PC-9 (cell line): ENCODE measurements at regions not wholly inside any gene's neighbourhood (a gene's known extent, or its start where the extent isn't known, plus 50 kb on each side); places are given as distances from the start of the nearest gene placed in this dataset.

Experiments used
- BruUV-seq: library from RNA; stranded (reverse); fragments of 400-500 nt; replicated peaks from 2 replicates; lab custom pipeline; 2021; lab: Mats Ljungman, UMichigan
- CTCF ChIA-PET: fragments of 300-600 bp; sonication (Branson Sonifier 250); formaldehyde crosslinking; loops from one replicate; lab custom pipeline; 2022; ENCODE audit warnings: antibody characterized with exemption; lab: Charles Lee
- POLR2A ChIA-PET: fragments of 300-600 bp; sonication (Branson Sonifier 250); formaldehyde crosslinking; loops from one replicate; lab custom pipeline; 2022; ENCODE audit warnings: antibody characterized with exemption; ENCODE audit not compliant: unreplicated experiment; lab: Charles Lee
- DNase-seq, 2 experiments: peaks; one replicate each; pipeline versions ENCODE4 v3.0.0 to v3.0.0-alpha.2; 2015 to 2022; ENCODE audit warnings: mixed read lengths in 1 of 2
- H2AFZ ChIP-seq: fragments of 200-600 bp; sonication (generic); 2 replicates; pipeline ENCODE4 v1.8.1; 2017; ENCODE audit warnings: antibody characterized with exemption
- H3F3A ChIP-seq: fragments of 200-600 bp; sonication (generic); 2 replicates; pipeline ENCODE4 v1.8.1; 2017; ENCODE audit warnings: antibody characterized with exemption, mild to moderate bottlenecking, low read depth; ENCODE audit not compliant: insufficient read depth
- H3K27ac ChIP-seq: fragments of 200-600 bp; sonication (generic); 2 replicates; pipeline ENCODE4 v1.6.1; 2016; ENCODE audit warnings: mixed run types
- H3K27me3 ChIP-seq: fragments of 200-600 bp; sonication (generic); 2 replicates; pipeline ENCODE4 v1.6.1; 2016; ENCODE audit warnings: low read depth, mixed run types; ENCODE audit not compliant: insufficient read depth
- H3K36me3 ChIP-seq: fragments of 200-600 bp; sonication (generic); 2 replicates; pipeline ENCODE4 v1.6.1; 2016; ENCODE audit warnings: low read depth, mixed run types
- H3K4me1 ChIP-seq: fragments of 200-600 bp; sonication (generic); replicated peaks from 2 replicates; pipeline ENCODE4 v1.6.1; 2016; ENCODE audit warnings: mixed run types; ENCODE audit not compliant: insufficient read depth
- H3K4me2 ChIP-seq: fragments of 200-600 bp; sonication (generic); 2 replicates; pipeline ENCODE4 v1.6.1; 2017; ENCODE audit warnings: mixed run types
- H3K4me3 ChIP-seq: fragments of 200-600 bp; sonication (generic); 2 replicates; pipeline ENCODE4 v1.6.1; 2016; ENCODE audit warnings: mixed run types
- H3K79me2 ChIP-seq: fragments of 200-600 bp; sonication (generic); 2 replicates; pipeline ENCODE4 v1.6.1; 2017; ENCODE audit warnings: low read depth, mixed run types
- H3K9me2 ChIP-seq: fragments of 200-600 bp; sonication (generic); 2 replicates; pipeline ENCODE4 v1.8.1; 2017; ENCODE audit warnings: mild to moderate bottlenecking; ENCODE audit not compliant: insufficient read depth
- H3K9me3 ChIP-seq: fragments of 200-600 bp; sonication (generic); 2 replicates; pipeline ENCODE4 v1.8.1; 2016; ENCODE audit warnings: low read depth; ENCODE audit not compliant: insufficient read depth
- H4K20me1 ChIP-seq: fragments of 200-600 bp; sonication (generic); 2 replicates; pipeline ENCODE4 v1.8.1; 2017; ENCODE audit not compliant: insufficient read depth
- EZH2 ChIP-seq: fragments of 200-600 bp; sonication (generic); IDR thresholded peaks from 2 replicates; pipeline ENCODE4 v1.8.0; 2017; ENCODE audit warnings: antibody characterized with exemption, low read depth
- intact Hi-C: fragments of 100-400 bp; cut with micrococcal nuclease; formaldehyde crosslinking; loops from one replicate; pipeline ENCODE4 v1.10.0; 2022; ENCODE audit not compliant: unreplicated experiment
- TF ChIP-seq, protein P1 (sequence below): fragments of 200-600 bp; sonication (generic); conservative IDR thresholded peaks from 2 replicates; pipeline ENCODE4 v1.6.1; 2017; ENCODE audit warnings: mixed run types, antibody characterized with exemption, mild to moderate bottlenecking, moderate library complexity

GRCh38 chr11:29669310-29669709 lies 347.5 kb downstream of the KCNA4 start:
- no peak for DNase-seq
- no peaks in the 10 kb centered on the region for H3K9me3 ChIP-seq
- no peak overlapping the region for H2AFZ ChIP-seq
- no peaks in the 10 kb centered on the region for H3K27me3 ChIP-seq
- no TSS peak for BruUV-seq
- H3K4me2 ChIP-seq: no peak overlapping the region
- H3K36me3 ChIP-seq: no peaks in the 10 kb centered on the region
- no peaks in the 10 kb centered on the region for H3K79me2 ChIP-seq
- H4K20me1 ChIP-seq: no peaks in the 10 kb centered on the region
- intact Hi-C loops: no loop called here
- H3K9me2 ChIP-seq: no peaks in the 10 kb centered on the region
- ChIA-PET CTCF (no interaction called here), POLR2A (no interaction called here)
- H3K4me1 ChIP-seq: no peaks in the 10 kb centered on the region
- H3K4me3 ChIP-seq: no peak overlapping the region
- TF ChIP-seq, protein P1, sequence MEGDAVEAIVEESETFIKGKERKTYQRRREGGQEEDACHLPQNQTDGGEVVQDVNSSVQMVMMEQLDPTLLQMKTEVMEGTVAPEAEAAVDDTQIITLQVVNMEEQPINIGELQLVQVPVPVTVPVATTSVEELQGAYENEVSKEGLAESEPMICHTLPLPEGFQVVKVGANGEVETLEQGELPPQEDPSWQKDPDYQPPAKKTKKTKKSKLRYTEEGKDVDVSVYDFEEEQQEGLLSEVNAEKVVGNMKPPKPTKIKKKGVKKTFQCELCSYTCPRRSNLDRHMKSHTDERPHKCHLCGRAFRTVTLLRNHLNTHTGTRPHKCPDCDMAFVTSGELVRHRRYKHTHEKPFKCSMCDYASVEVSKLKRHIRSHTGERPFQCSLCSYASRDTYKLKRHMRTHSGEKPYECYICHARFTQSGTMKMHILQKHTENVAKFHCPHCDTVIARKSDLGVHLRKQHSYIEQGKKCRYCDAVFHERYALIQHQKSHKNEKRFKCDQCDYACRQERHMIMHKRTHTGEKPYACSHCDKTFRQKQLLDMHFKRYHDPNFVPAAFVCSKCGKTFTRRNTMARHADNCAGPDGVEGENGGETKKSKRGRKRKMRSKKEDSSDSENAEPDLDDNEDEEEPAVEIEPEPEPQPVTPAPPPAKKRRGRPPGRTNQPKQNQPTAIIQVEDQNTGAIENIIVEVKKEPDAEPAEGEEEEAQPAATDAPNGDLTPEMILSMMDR: no peak
- no peak for TF ChIP-seq EZH2
- no peaks in the 10 kb centered on the region for H3F3A ChIP-seq
- H3K27ac ChIP-seq: no peak overlapping the region

DNA sequence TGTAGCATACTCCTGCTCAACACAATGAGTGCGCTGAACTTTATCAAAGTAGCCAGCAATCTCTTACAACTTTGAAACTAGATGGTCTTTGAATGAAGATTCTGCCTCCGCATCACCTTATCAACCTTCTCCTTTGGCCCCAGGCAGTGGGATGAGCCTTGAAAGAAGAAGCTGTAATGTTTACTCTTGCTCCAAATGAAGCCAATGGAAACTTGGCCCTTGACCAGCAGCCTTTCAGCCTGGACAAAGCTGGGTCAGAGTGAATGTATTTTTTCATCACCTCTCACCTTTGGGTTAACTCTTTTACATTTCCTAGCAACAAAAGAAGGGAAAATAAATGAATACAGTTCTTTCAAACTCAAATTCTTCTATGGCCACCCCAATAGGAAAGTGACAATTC lies 359.1 kb downstream of the KCNA4 start:
- Histone ChIP-seq H3K4me2 (no peak overlapping the region), H3K27me3 (no peaks in the 10 kb centered on the region), H3K36me3 (no peaks in the 10 kb centered on the region), H3F3A (no peaks in the 10 kb centered on the region), H3K79me2 (no peaks in the 10 kb centered on the region), H2AFZ (no peak overlapping the region), H3K27ac (no peak overlapping the region), H3K9me2 (no peaks in the 10 kb centered on the region), H3K9me3 (no peaks in the 10 kb centered on the region), H3K4me3 (no peak overlapping the region), H4K20me1 (no peaks in the 10 kb centered on the region), H3K4me1 (no peaks in the 10 kb centered on the region)
- TF ChIP-seq, protein P1: no peak
- no peak for TF ChIP-seq EZH2
- BruUV-seq: no TSS peak
- no peak for DNase-seq
- intact Hi-C loops: no loop called here
- ChIA-PET POLR2A (no interaction called here), CTCF (no interaction called here)

DNA sequence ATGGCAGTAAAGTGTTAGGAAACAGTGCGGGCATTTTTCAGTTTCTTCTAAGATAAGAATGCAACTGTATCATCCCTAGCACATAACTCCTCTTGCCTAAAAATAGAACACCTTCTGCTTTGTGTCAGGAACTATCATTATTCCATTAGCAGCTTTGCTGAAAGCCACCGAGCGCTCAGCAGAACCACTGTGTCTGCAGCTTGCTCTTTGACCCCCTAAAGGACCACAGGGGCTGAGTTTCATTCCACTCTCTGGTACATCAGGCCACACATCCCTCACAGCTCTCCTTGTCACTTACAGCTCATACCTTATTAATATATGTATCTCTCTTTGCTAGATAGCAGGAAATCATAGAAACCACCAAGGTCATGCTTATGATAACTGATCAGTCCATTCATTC lies 360.2 kb downstream of the KCNA4 start:
- H3F3A ChIP-seq: no peaks in the 10 kb centered on the region
- no peaks in the 10 kb centered on the region for H3K9me2 ChIP-seq
- H4K20me1 ChIP-seq: no peaks in the 10 kb centered on the region
- H3K4me3 ChIP-seq: no peak overlapping the region
- intact Hi-C loops: no loop called here
- no peak for DNase-seq
- H3K4me1 ChIP-seq: no peaks in the 10 kb centered on the region
- ChIA-PET CTCF (no interaction called here), POLR2A (no interaction called here)
- no TSS peak for BruUV-seq
- no peak overlapping the region for H3K4me2 ChIP-seq
- TF ChIP-seq EZH2: no peak
- TF ChIP-seq, protein P1: no peak
- no peaks in the 10 kb centered on the region for H3K36me3 ChIP-seq
- H3K79me2 ChIP-seq: no peaks in the 10 kb centered on the region
- no peak overlapping the region for H3K27ac ChIP-seq
- H2AFZ ChIP-seq: no peak overlapping the region
- H3K9me3 ChIP-seq: no peaks in the 10 kb centered on the region
- H3K27me3 ChIP-seq: no peaks in the 10 kb centered on the region
